Psoas muscle (tissue), 7 donors: ENCODE measurements at regions not wholly inside any gene's neighbourhood (a gene's known extent, or its start where the extent isn't known, plus 50 kb on each side); places are given as distances from the start of the nearest gene placed in this dataset.

Experiments
- ATAC-seq, 4 donors: fragments of 200-7000 bp; cut with Tn5 transposase; one replicate each; pipeline ENCODE4 v1.9.1; 2020; ENCODE audit warnings: moderate library complexity in 3 of 4, mild to moderate bottlenecking in 2 of 4
- DNase-seq, 2 donors: peaks; one replicate each; pipeline ENCODE4 v3.0.0-alpha.2; 2020
- H3K27ac ChIP-seq: fragments of 200-600 bp; one replicate; pipeline ENCODE4 v1.8.0; 2022
- H3K27me3 ChIP-seq, 3 donors: fragments of 200-600 bp in 1 of 3; one replicate each; pipeline versions ENCODE4 v1.6.1 to v1.8.0; 2013 to 2022; ENCODE audit warnings: low read length in 2 of 3, mild to moderate bottlenecking in 2 of 3, moderate library complexity in 1 of 3; ENCODE audit not compliant: insufficient read depth in 3 of 3
- H3K36me3 ChIP-seq, 2 donors: fragments of 200-600 bp in 1 of 2; one replicate each; pipeline versions ENCODE4 v1.6.1 to v1.8.0; 2013 to 2022; ENCODE audit warnings: low read depth in 1 of 2, mild to moderate bottlenecking in 1 of 2, moderate library complexity in 1 of 2; ENCODE audit not compliant: insufficient read depth in 1 of 2
- H3K4me1 ChIP-seq: fragments of 200-600 bp; one replicate; pipeline ENCODE4 v1.8.0; 2022
- H3K4me3 ChIP-seq: fragments of 200-600 bp; one replicate; pipeline ENCODE4 v1.8.0; 2022; ENCODE audit warnings: mild to moderate bottlenecking
- H3K9me3 ChIP-seq: fragments of 200-600 bp; one replicate; pipeline ENCODE4 v1.8.0; 2022
- CTCF ChIP-seq: fragments of 200-600 bp; IDR thresholded peaks from one replicate; pipeline ENCODE4 v1.8.0; 2022; ENCODE audit warnings: antibody characterized with exemption
- whole genome bisulfite sequencing, 3 donors: extraction: QIAGEN DNeasy Blood & Tissue Kit; methylation state at CpG; one replicate each; pipeline versions ENCODE4 v1.1.6 to v1.1.7; 2013; 5-methylcytosine and 5-hydroxymethylcytosine counted together
- intact Hi-C, 2 donors: fragments of 100-400 bp; cut with DNase I; formaldehyde crosslinking; loops; one replicate each; pipeline versions ENCODE4 v1.11.0 to v1.14.2; 2022
- donor health status: healthy with polysubstance abuse.
- donor health status: DM: no; HTN: no; CAD: no; lungs with moderate emphysema.
- donor health status: Bipolar disorder and iron deficiency.
- donor health status: healthy.
- donor health status: DM: yes; HTN: yes; CAD: no.
- donor health status: DM: no; HTN: no; CAD: no.
- donor health status: DM: yes; HTN: yes; CAD: no.

DNA sequence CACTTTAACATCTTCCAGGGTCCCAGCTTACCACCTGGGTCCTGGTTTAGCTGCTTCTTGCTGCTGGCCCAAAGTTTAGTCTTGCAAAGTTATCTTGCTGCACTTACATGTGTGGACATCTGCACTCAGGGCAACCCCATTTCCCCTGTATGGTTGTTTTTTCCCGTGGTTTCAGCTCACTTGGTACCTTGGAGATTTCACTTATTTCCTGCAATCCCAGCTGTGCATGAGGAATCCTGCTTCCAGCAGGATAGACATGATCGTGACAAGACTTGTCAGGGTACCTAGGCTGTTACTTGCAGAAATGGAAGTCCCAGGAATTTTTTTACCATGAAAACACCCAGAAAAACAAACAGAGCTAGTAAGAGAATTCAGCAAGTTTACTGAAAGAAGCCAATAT is 95.9 kb upstream of the LEP start:
- no peak for TF ChIP-seq CTCF
- intact Hi-C loops, result no loop called here
- 17 to 32% (median 27%) methylated on average over 2 of the region's 2 CpGs for WGBS, 3 donors
- Histone ChIP-seq H3K27me3 (peaks cover 0 to 46% (median 2%) of the 10 kb centered on the region in 3 donors), H3K4me3 (no peak overlapping the region), H3K36me3 (no peaks in the 10 kb centered on the region), H3K27ac (no peak overlapping the region), H3K9me3 (peaks cover 4% of the 10 kb centered on the region), H3K4me1 (no peaks in the 10 kb centered on the region)
- ATAC-seq (no peak), DNase-seq (no peak)

GRCh38 chr7:128146052-128146451 is 95.0 kb upstream of the LEP start:
- TF ChIP-seq CTCF, result no peak
- no peak overlapping the region for H3K27ac ChIP-seq
- intact Hi-C loops, result no loop called here
- H3K36me3 ChIP-seq, result no peaks in the 10 kb centered on the region
- peaks cover 0 to 46% (median 0%) of the 10 kb centered on the region in 3 donors for H3K27me3 ChIP-seq
- ATAC-seq (no peak), DNase-seq (no peak)
- no peaks in the 10 kb centered on the region for H3K4me1 ChIP-seq
- H3K4me3 ChIP-seq, result no peak overlapping the region
- no peaks in the 10 kb centered on the region for H3K9me3 ChIP-seq
- 24 to 40% (median 29%) methylated on average over 4 of the region's 4 CpGs for WGBS, 3 donors

GRCh38 chr7:128148676-128149075 is 92.4 kb upstream of the LEP start:
- no peak for ATAC-seq
- DNase-seq, result no peak
- intact Hi-C loops, result no loop called here
- WGBS, 3 donors, result 48 to 59% (median 48%) methylated on average over 4 of the region's 4 CpGs
- Histone ChIP-seq H3K27me3 (peaks cover 0 to 57% (median 0%) of the 10 kb centered on the region in 3 donors), H3K36me3 (no peaks in the 10 kb centered on the region), H3K4me1 (no peaks in the 10 kb centered on the region), H3K4me3 (no peak overlapping the region), H3K27ac (no peak overlapping the region), H3K9me3 (no peaks in the 10 kb centered on the region)
- TF ChIP-seq CTCF, result no peak

- DNase-seq (no peak), ATAC-seq (no peak)
- Histone ChIP-seq H3K9me3 (no peaks in the 10 kb centered on the region), H3K27ac (no peak overlapping the region), H3K4me3 (no peak overlapping the region), H3K36me3 (no peaks in the 10 kb centered on the region), H3K4me1 (no peaks in the 10 kb centered on the region), H3K27me3 (peaks cover 0 to 48% (median 2%) of the 10 kb centered on the region in 3 donors)
- no peak for TF ChIP-seq CTCF
- WGBS, 3 donors, result 64 to 72% (median 70%) methylated on average over 7 of the region's 7 CpGs
- intact Hi-C loops, result no loop called here
Measured at GRCh38 chr7:128150223-128150865, 90.7 kb upstream of the LEP start.

GRCh38 chr7:128151635-128152034 is 89.4 kb upstream of the LEP start:
- H3K9me3 ChIP-seq, result no peaks in the 10 kb centered on the region
- no peak overlapping the region for H3K4me3 ChIP-seq
- 88 to 92% (median 90%) methylated on average over 9 of the region's 9 CpGs for WGBS, 3 donors
- no peak for ATAC-seq
- H3K27ac ChIP-seq, result no peak overlapping the region
- no peaks in the 10 kb centered on the region for H3K36me3 ChIP-seq
- no peak for TF ChIP-seq CTCF
- DNase-seq, result no peak
- intact Hi-C loops, result no loop called here
- H3K4me1 ChIP-seq, result no peaks in the 10 kb centered on the region
- H3K27me3 ChIP-seq, result peaks cover 0 to 50% (median 2%) of the 10 kb centered on the region in 3 donors
